Skeletal muscle cell (primary cell): ENCODE measurements at regions not wholly inside any gene's neighbourhood (a gene's known extent, or its start where the extent isn't known, plus 50 kb on each side); places are given as distances from the start of the nearest gene placed in this dataset.

Source experiments
- DNase-seq: peaks from one replicate; pipeline ENCODE4 v3.0.0-alpha.2; 2010; ENCODE audit warnings: low read depth
- H3K4me3 ChIP-seq: 2 replicates; pipeline ENCODE4 v1.5.1; 2011; ENCODE audit warnings: low read depth, mild to moderate bottlenecking, control low read depth, low read length, moderate library complexity

DNA sequence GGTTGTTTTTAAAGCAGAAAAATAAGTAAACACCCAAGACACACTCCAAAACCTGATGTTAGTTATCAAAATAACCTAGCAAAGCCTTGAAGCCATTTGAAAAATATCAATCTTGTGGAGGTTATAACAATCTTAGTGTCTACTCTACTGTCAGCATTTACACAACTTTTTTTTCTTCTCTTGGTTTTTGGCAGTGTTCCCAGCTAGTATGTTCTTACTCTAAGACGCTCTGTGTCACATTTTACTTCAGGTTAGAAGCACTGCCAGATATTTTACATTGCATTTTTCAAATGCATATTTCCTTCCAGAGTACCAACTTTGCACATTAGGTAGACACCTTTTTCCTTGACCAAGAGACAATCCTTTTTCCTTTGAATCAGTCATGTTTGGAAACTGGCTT lies 114.0 kb upstream of the INPP4B start:
- DNase-seq: no peak
- H3K4me3 ChIP-seq: no peak overlapping the region

DNA sequence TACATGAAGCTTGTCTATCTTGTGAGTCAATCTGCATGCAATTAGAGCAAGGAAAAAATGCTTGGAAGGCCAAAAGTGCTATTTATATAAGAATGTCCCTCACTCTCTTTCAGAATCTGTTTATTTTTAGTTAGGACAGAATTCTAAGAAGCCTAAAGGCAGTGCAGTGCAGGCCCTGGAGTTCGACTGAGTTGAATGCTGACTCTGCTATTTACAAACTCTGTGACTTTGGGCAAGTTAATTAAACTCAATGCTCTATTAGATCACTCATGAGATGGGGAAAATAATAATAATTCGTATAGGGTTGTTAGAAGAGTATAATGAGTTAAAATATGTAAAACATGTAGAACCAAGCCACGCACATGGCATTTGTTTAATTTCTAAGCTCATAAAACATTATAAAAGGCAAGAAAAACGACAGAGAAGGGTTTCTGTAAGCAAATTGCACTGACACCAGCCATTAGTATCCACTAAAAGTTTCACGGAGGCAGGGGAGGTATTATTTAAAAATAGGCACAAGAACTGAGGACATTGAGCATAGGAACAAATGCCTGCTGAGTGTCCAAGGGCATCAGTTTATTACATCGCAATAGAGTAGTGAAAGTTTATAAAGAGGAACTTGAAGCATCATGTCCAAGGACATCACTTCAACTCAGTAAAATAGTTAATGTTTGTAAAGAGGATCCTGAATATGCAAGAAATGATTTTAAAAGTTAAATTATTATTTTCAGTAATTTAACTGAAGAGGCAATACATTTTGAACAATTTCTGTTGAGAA lies 115.0 kb upstream of the INPP4B start:
- no peak for DNase-seq
- no peak overlapping the region for H3K4me3 ChIP-seq

GRCh38 chr4:142961866-142962265 lies 115.8 kb upstream of the INPP4B start:
- DNase-seq: no peak
- no peak overlapping the region for H3K4me3 ChIP-seq

DNA sequence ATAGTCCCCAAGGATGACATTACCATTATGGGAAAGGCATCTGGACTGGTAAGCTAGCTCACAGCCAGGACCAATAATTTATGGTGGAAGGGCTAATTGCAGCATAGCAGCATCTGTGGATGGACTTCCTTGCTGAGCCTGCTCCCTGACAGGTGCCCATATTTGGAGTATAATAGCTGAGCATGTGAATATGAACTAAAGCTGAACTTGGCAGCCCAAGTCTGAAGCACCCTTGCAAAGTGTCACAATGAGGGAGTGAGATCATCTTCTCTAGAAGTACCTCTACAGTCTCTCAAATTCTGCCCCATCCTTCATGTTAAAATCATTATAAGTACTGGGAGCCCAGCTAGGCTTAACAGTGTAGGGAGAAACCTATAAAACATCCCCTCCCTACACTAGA lies 128.2 kb upstream of the INPP4B start:
- H3K4me3 ChIP-seq: no peak overlapping the region
- no peak for DNase-seq

DNA sequence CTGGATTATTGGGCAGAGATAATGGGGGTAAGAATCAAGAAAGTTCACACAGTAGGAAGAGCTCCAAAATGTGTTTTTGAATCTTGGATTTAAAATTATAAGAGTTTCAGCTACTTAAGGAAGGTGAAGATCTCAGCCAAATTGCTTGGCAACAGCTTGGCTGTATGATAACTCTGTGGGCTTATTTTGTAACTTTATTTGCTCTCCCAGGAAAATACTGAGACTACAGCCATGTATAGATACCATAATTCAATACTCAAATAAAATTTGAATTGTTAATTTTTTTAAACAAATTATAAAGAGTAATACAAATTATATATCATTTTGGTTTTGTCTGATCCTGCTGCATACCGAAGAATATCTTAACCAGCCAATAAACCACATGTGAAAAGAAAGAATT lies 129.5 kb upstream of the INPP4B start:
- H3K4me3 ChIP-seq: no peak overlapping the region
- DNase-seq: no peak

DNA sequence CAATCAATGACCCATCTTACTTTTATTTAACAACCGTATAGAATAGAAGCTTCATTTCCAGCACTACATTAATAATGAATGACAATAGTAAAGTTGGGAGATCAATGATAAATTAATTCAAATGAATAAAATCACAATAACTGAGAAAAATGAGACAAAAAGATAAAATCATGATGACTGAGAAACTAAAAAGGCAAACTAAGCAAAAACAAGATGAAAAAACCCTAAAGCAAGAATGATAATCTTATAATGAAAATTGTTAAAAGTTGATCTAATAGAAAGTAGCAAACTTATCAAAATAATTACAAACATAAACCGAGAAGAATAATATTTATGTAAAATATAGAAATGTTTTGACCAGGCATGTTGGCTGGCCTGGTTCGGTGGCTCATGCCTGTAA lies 130.4 kb upstream of the INPP4B start:
- H3K4me3 ChIP-seq: no peak overlapping the region
- no peak for DNase-seq

DNA sequence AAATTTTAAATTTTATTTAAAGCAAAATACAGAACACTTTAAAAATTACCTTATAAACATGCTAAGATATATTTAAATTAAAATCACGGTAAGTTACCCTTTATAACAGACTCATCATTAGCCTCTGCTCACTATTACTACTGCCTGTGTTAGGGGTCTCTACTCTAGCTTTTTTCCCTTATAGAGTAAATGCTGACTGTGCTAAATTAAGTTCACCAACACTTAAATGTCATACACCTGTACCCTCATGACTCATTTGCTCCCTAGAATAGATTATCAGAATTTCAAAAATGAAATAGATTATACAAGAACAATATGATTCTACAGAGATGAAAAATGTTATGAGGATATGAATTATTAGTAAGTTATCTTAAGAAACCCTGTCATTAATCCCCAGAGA lies 131.1 kb upstream of the INPP4B start:
- no peak overlapping the region for H3K4me3 ChIP-seq
- no peak for DNase-seq

- no peak overlapping the region for H3K4me3 ChIP-seq
These were observed 137.0 kb upstream of the INPP4B start for GRCh38 chr4:142983065-142983464.

GRCh38 chr4:142983589-142983988 lies 137.5 kb upstream of the INPP4B start:
- H3K4me3 ChIP-seq: no peak overlapping the region
- no peak for DNase-seq

More at GRCh38 chr4:142983065-142983464, 137.0 kb upstream of the INPP4B start:
- DNase-seq: no peak

GRCh38 chr4:142984871-142985585 lies 138.9 kb upstream of the INPP4B start:
- DNase-seq: no peak
- H3K4me3 ChIP-seq: no peak overlapping the region

GRCh38 chr4:143016171-143016570 lies 168.5 kb upstream of the USP38 start:
- no peak overlapping the region for H3K4me3 ChIP-seq
- no peak for DNase-seq

DNA sequence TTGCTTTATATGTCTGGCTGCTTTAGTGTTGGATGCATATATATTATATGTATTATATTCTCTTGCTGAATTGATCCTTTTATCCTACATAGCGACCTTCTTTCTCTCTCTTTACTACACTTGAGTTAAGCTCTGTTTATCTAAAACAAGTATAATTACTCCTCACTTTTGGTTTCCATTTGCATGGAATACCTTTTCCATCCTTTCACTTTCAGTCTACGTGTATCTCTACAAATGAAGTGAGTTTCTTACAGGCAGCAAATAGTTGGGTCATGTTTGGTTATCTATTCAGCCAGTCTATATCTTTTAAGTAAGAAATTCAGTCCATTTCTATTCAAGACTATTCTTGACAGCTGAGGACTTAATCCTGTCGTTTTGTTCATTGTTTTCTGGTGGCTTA lies 167.5 kb upstream of the USP38 start:
- H3K4me3 ChIP-seq: no peak overlapping the region
- DNase-seq: no peak

DNA sequence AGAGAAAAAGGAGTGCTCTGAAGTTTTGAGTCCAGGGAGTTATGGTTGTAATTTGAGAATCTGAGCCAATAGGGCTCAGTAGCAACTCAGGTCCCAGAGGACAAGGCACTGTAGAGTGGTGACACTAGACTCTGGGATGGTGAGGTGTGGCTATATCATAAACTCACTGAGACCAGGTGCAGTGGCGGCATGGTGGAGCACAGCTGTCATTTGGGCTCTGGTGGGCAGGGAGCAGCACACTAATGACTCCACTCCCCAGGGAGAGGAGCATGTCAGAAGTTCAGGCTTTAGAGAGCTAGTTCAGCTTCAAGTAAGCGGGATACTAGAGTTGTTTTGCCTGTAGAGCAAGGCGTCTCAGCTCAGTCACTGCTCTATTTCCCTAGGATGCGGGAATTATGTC lies 165.4 kb upstream of the USP38 start:
- H3K4me3 ChIP-seq: no peak overlapping the region
- no peak for DNase-seq

GRCh38 chr4:143021384-143021783 lies 163.3 kb upstream of the USP38 start:
- DNase-seq: no peak
- no peak overlapping the region for H3K4me3 ChIP-seq

GRCh38 chr4:143023239-143023918 lies 161.3 kb upstream of the USP38 start:
- H3K4me3 ChIP-seq: no peak overlapping the region

DNA sequence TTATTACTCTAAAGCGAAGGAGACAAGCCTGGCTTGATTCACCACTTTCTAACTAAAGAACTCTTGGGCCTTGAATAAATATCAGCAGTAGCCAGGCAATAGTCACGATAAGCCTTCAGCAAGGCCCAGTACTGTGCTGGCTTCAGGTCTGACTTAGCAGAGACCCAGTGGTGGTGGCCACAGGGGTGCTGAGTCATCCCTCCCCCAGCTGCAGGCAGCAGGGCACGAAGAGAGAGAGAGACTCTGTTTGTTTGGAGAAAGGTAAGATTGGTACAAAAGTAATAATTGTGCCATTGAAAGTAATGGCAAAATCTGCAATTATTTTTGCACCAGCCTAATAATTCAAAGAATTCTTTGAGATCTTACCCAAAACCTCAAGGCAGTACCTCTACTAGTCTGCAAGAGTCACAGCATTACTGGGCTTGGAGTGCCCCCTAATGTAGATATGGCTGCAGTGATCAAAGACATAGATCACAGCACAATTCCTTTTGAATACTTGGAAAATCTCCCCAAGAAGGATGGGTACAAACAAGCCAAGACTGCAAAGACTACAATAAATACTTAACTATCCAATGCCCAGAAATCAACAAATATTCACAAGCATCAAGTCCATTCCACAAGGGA lies 159.5 kb upstream of the USP38 start:
- H3K4me3 ChIP-seq: no peak overlapping the region
- peak; percentile 11 for DNase-seq

More at GRCh38 chr4:143023239-143023918, 161.3 kb upstream of the USP38 start:
- no peak for DNase-seq

DNA sequence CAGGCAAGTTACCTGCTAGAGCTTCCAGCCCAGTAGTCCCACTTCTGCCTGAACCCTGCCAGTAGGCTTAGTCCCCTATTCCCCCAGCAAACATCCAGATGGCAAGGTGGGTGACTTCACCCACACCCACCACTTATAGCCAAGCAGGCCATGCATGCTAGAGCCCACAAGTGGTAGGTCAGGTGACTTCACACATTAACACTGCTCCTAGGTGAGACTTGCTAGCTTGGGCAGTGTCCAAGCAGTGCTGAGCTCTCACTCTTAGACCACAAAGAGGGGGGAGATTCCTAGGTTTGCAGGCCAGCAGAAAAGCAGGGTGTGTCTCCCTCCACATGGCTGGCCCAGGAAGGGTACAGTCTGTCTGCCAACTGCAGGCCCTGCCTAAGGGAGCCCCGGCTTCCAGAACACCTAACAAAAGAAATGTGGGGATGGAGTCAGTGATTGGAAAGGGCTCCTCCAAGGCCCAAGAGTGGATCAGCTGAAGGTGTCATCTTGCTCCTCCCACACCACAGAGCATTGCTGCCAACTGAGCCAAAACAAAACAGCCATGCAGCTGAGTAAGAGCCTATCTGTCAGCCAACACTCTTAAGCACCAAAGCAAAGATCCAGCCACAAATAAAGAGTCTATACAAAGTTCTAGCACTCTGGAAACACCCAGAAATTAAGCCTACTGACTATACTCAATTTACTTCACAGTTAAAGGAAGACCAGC lies 158.1 kb upstream of the USP38 start:
- H3K4me3 ChIP-seq: no peak overlapping the region
- DNase-seq: no peak

GRCh38 chr4:143035661-143036060 lies 149.1 kb upstream of the USP38 start:
- no peak overlapping the region for H3K4me3 ChIP-seq
- no peak for DNase-seq

DNA sequence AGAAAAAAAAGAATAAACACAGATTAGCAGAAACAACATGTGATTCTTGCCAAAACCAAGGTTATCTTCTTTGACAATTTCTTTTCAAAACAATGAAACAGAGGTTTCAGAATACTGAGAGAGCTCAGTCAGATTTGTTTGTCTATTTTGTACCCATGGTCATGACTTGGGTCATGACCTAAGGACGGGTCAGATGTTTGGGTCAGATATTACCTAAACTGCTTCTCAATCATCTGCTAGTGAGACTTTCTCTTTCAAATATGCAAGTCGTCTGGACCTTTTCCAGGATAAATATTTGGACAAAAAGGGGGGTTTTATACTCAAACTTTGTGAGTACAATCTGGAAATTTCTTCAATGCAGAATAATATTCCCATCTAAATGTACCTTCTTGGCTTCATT lies 148.3 kb upstream of the USP38 start:
- DNase-seq: no peak
- H3K4me3 ChIP-seq: no peak overlapping the region
